HepG2 (cell line): ENCODE measurements at regions not wholly inside any gene's neighbourhood (a gene's known extent, or its start where the extent isn't known, plus 50 kb on each side); places are given as distances from the start of the nearest gene placed in this dataset.
A peak's percentile ranks its signal among the peaks of the same experiment; 100 is the strongest.

Experiments used
- ATAC-seq: fragments of 200-7000 bp; cut with Tn5 transposase; 3 replicates; pipeline ENCODE4 v1.9.1; 2020; ENCODE audit warnings: mild to moderate bottlenecking, moderate library complexity
- BruUV-seq: library from RNA; stranded (reverse); fragments of 400-500 nt; replicated peaks from 2 replicates; lab custom pipeline; 2021; lab: Mats Ljungman, UMichigan
- CTCF ChIA-PET: fragments of 300-600 bp; formaldehyde crosslinking; extraction: SDS; loops from one replicate; lab custom pipeline; 2021; ENCODE audit warnings: low total read pairs, inconsistent platforms, low intra/inter-chr PET ratio; lab: Yijun Ruan, JAX
- POLR2A ChIA-PET: fragments of 350-600 bp; sonication (Branson Sonifier 250); formaldehyde crosslinking; loops from one replicate; lab custom pipeline; 2020; ENCODE audit warnings: antibody characterized with exemption, inconsistent platforms; lab: Yijun Ruan, JAX
- DNase-seq: peaks from one replicate; pipeline ENCODE4 v3.0.0-alpha.2; 2015; ENCODE audit warnings: low spot score
- FAIRE-seq: peaks from 3 replicates; lab custom pipeline; 2011; peaks lifted over from hg19 to GRCh38; lab: Jason Lieb, UNC
- H2AFZ ChIP-seq: one replicate; pipeline ENCODE4 v1.6.1; 2011; ENCODE audit warnings: low read length, inconsistent platforms
- H3K27ac ChIP-seq: fragments of 300-600 bp; 3 replicates; pipeline ENCODE4 v1.8.0; 2011; ENCODE audit warnings: mixed run types, mild to moderate bottlenecking, mixed read lengths, low read length, inconsistent platforms; ENCODE audit not compliant: insufficient read depth; ENCODE audit errors: extremely low read length
- H3K27me3 ChIP-seq, 2 experiments: fragments of 200-600 bp in 1 of 2; 2 replicates in 1 of 2; 3 replicates in 1 of 2; pipeline versions ENCODE4 v1.6.0 to v1.8.0; 2011; ENCODE audit warnings: low read length in 2 of 2, mild to moderate bottlenecking in 2 of 2, moderate library complexity in 2 of 2, inconsistent platforms in 1 of 2; ENCODE audit not compliant: insufficient read depth in 2 of 2, control insufficient read depth in 1 of 2
- H3K36me3 ChIP-seq, 2 experiments: fragments of 200-600 bp in 1 of 2; replicated peaks in 1 of 2; 2 replicates in 1 of 2; 3 replicates in 1 of 2; pipeline versions ENCODE4 v1.5.1 to v1.8.0; 2011; ENCODE audit warnings: low read length in 2 of 2, inconsistent platforms in 1 of 2; ENCODE audit not compliant: insufficient read depth in 2 of 2, control insufficient read depth in 1 of 2
- H3K4me1 ChIP-seq: 2 replicates; pipeline ENCODE4 v1.5.1; 2012; ENCODE audit warnings: low read length, inconsistent platforms; ENCODE audit not compliant: insufficient read depth
- H3K4me2 ChIP-seq: 2 replicates; pipeline ENCODE4 v1.6.0; 2011; ENCODE audit warnings: low read depth, low read length, inconsistent platforms
- H3K4me3 ChIP-seq, 3 experiments: fragments of 200-600 bp in 1 of 3; sonication (generic), shearing (Covaris generic) in 1 of 3; replicated peaks in 1 of 3; 2 replicates each; pipeline ENCODE4 v1.5.1; 2011 to 2016; ENCODE audit warnings: low read length in 3 of 3, inconsistent platforms in 2 of 3, low read depth in 2 of 3, mild to moderate bottlenecking in 2 of 3, control low read depth in 1 of 3, mixed read lengths in 1 of 3; ENCODE audit not compliant: insufficient read depth in 1 of 3
- H3K79me2 ChIP-seq: one replicate; pipeline ENCODE4 v1.6.1; 2011; ENCODE audit warnings: low read length, inconsistent platforms; ENCODE audit not compliant: insufficient read depth
- H3K9ac ChIP-seq: 2 replicates; pipeline ENCODE4 v1.6.0; 2011; ENCODE audit warnings: mild to moderate bottlenecking, low read depth, low read length, inconsistent platforms; ENCODE audit not compliant: insufficient read depth
- H3K9me3 ChIP-seq: 2 replicates; pipeline ENCODE4 v1.5.1; 2012; ENCODE audit warnings: mild to moderate bottlenecking, low read length
- H4K20me1 ChIP-seq: 2 replicates; pipeline ENCODE4 v1.6.0; 2011; ENCODE audit warnings: inconsistent platforms, mild to moderate bottlenecking, low read length, moderate library complexity; ENCODE audit not compliant: insufficient read depth
- SMC3 ChIP-seq: IDR thresholded peaks from 2 replicates; pipeline ENCODE4 v1.6.1; 2011; ENCODE audit warnings: low read length, improper control_type of control experiment
- SSRP1 ChIP-seq: IDR thresholded peaks from 2 replicates; pipeline ENCODE4 v1.6.1; 2016; ENCODE audit warnings: control low read depth
- STAG1 ChIP-seq: sonication (generic); formaldehyde crosslinking; IDR thresholded peaks from 2 replicates; pipeline ENCODE4 v1.4.0; 2020; ENCODE audit warnings: missing genetic modification reagents
- in situ Hi-C: cut with HindIII; loops from 2 replicates; pipeline ENCODE4 v1.10.0; 2017; ENCODE audit warnings: low pct_unique_long_range_greater_than_20kb; ENCODE audit not compliant: extremely low pct_ligation_motif_present
- intact Hi-C: fragments of 100-400 bp; cut with micrococcal nuclease; formaldehyde crosslinking; loops from one replicate; pipeline ENCODE4 v1.10.0; 2022; ENCODE audit not compliant: unreplicated experiment
- TF ChIP-seq, protein P1 (sequence below): sonication (generic); formaldehyde crosslinking; IDR thresholded peaks from 2 replicates; pipeline ENCODE4 v1.5.0; 2020; ENCODE audit warnings: mild to moderate bottlenecking, missing genetic modification reagents, moderate library complexity
- TF ChIP-seq, protein P2 (sequence below): sonication (generic); formaldehyde crosslinking; IDR thresholded peaks from 2 replicates; pipeline ENCODE4 v1.9.0; 2021; ENCODE audit warnings: missing genetic modification reagents, borderline replicate concordance

DNA sequence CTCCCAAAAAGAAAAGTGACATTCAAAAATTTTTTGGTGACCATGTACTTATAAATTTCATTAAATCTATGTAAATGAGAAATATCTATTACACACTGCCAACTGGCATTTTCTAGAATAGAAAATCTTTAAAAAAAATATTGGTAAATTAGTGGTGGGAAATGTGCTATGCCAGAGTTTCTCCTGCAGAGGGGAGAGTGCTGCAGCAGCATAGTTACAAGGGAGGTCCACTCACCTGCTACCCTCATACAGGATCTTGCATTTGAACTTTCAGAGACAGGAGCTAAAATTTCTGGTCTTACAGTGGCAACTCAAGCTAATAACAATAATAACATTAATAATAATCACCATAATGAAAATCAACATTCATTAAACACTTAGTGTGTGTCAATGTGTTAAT lies 459.6 kb downstream of the NSUN3 start:
- CTCF ChIA-PET: interaction anchor here (1.5 kb wide), 1 partner anchor 194 kb away, joined by 10 read pairs; no protein-coding TSS in a partner anchor
- intact Hi-C loops: loop anchor here (1.0 to 10.0 kb wide), 2 partner anchors 122 to 194 kb away; no protein-coding TSS in a partner anchor
- no peak overlapping the region for H3K4me3 ChIP-seq
- POLR2A ChIA-PET: no interaction called here
- no peaks in the 10 kb centered on the region for H3K9me3 ChIP-seq
- peak; percentile 19 for DNase-seq
- H3K36me3 ChIP-seq: no peaks in the 10 kb centered on the region
- no peaks in the 10 kb centered on the region for H4K20me1 ChIP-seq
- in situ Hi-C loops: loop anchor here (5.0 kb wide), 1 partner anchor 195 kb away; no protein-coding TSS in a partner anchor
- ATAC-seq: peak; percentile 54
- H3K27ac ChIP-seq: no peak overlapping the region
- no peaks in the 10 kb centered on the region for H3K79me2 ChIP-seq
- no peaks in the 10 kb centered on the region for H3K27me3 ChIP-seq
- BruUV-seq: no TSS peak
- no peak overlapping the region for H2AFZ ChIP-seq
- no peak overlapping the region for H3K4me2 ChIP-seq
- H3K4me1 ChIP-seq: peaks cover 27% of the 10 kb centered on the region
- peak; percentile 47 for TF ChIP-seq STAG1 (CRISPR knock-in tag)
- TF ChIP-seq, protein P1, sequence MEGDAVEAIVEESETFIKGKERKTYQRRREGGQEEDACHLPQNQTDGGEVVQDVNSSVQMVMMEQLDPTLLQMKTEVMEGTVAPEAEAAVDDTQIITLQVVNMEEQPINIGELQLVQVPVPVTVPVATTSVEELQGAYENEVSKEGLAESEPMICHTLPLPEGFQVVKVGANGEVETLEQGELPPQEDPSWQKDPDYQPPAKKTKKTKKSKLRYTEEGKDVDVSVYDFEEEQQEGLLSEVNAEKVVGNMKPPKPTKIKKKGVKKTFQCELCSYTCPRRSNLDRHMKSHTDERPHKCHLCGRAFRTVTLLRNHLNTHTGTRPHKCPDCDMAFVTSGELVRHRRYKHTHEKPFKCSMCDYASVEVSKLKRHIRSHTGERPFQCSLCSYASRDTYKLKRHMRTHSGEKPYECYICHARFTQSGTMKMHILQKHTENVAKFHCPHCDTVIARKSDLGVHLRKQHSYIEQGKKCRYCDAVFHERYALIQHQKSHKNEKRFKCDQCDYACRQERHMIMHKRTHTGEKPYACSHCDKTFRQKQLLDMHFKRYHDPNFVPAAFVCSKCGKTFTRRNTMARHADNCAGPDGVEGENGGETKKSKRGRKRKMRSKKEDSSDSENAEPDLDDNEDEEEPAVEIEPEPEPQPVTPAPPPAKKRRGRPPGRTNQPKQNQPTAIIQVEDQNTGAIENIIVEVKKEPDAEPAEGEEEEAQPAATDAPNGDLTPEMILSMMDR (CRISPR knock-in tag): peak; percentile 21; the same call in 1 of the 2 replicates
- no peak for TF ChIP-seq SSRP1 (CRISPR knock-in tag)
- TF ChIP-seq, protein P2, sequence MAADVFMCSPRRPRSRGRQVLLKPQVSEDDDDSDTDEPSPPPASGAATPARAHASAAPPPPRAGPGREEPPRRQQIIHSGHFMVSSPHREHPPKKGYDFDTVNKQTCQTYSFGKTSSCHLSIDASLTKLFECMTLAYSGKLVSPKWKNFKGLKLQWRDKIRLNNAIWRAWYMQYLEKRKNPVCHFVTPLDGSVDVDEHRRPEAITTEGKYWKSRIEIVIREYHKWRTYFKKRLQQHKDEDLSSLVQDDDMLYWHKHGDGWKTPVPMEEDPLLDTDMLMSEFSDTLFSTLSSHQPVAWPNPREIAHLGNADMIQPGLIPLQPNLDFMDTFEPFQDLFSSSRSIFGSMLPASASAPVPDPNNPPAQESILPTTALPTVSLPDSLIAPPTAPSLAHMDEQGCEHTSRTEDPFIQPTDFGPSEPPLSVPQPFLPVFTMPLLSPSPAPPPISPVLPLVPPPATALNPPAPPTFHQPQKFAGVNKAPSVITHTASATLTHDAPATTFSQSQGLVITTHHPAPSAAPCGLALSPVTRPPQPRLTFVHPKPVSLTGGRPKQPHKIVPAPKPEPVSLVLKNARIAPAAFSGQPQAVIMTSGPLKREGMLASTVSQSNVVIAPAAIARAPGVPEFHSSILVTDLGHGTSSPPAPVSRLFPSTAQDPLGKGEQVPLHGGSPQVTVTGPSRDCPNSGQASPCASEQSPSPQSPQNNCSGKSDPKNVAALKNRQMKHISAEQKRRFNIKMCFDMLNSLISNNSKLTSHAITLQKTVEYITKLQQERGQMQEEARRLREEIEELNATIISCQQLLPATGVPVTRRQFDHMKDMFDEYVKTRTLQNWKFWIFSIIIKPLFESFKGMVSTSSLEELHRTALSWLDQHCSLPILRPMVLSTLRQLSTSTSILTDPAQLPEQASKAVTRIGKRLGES (CRISPR knock-in tag): no peak
- peak; percentile 13; the same call in 1 of the 2 replicates for TF ChIP-seq SMC3
- FAIRE-seq: no peak
- H3K9ac ChIP-seq: no peak overlapping the region
